ENCODE measurements at regions not wholly inside any gene's neighbourhood (a gene's known extent, or its start where the extent isn't known, plus 50 kb on each side); places are given as distances from the start of the nearest gene placed in this dataset.
"Not testable (repeated sequence)": the region's sequence is repeated elsewhere in the genome, so short reads cannot be mapped to it uniquely, and the experiment has no call there.

GRCh38 chr1:120565396-120565795, 150.6 kb downstream of the NBPF8 start:
- not testable (repeated sequence) for H3K9me3 ChIP-seq (ENCODE audit: low read length); H3K36me3 ChIP-seq (ENCODE audit: insufficient read depth, low read length); H3K27me3 ChIP-seq (ENCODE audit: insufficient read depth, low read length); H3K4me1 ChIP-seq (ENCODE audit: insufficient read depth, low read length); H2AFZ ChIP-seq (ENCODE audit: low read depth, low read length); H3K4me3 ChIP-seq (ENCODE audit: low read length)

DNA sequence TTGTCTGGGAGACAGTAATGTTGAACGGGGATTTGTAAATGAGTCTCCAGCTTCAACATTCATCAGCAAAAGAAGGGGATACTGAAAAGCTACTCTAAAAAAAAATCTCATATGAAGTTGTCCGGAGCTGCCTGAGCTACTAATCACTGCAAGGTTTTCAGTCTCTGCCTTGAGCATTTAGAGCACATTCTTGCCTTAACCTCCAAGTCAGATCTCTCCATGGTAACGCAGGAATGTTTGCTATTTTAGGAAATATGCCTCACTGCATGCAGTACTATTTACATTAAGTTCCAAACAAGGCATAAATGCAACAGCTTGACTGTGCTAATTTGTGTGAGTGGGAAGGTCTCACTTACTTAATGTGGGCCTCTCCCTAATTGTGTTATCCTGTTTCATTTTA, 152.8 kb downstream of the NBPF8 start:
- H2AFZ ChIP-seq (ENCODE audit: low read depth, low read length); H3K9me3 ChIP-seq (ENCODE audit: low read length); H3K27me3 ChIP-seq (ENCODE audit: insufficient read depth, low read length); H3K36me3 ChIP-seq (ENCODE audit: insufficient read depth, low read length); H3K4me3 ChIP-seq (ENCODE audit: low read length); H3K4me1 ChIP-seq (ENCODE audit: insufficient read depth, low read length): not testable (repeated sequence)

- H2AFZ ChIP-seq (ENCODE audit: low read depth, low read length); H3K36me3 ChIP-seq (ENCODE audit: insufficient read depth, low read length); H3K4me1 ChIP-seq (ENCODE audit: insufficient read depth, low read length); H3K27me3 ChIP-seq (ENCODE audit: insufficient read depth, low read length); H3K9me3 ChIP-seq (ENCODE audit: low read length); H3K4me3 ChIP-seq (ENCODE audit: low read length): not testable (repeated sequence)
Observed at GRCh38 chr1:120575201-120575600, 148.5 kb upstream of the NBPF26 start.

- H3K4me3 ChIP-seq (ENCODE audit: low read length); H3K27me3 ChIP-seq (ENCODE audit: insufficient read depth, low read length); H3K4me1 ChIP-seq (ENCODE audit: insufficient read depth, low read length); H2AFZ ChIP-seq (ENCODE audit: low read depth, low read length); H3K36me3 ChIP-seq (ENCODE audit: insufficient read depth, low read length); H3K9me3 ChIP-seq (ENCODE audit: low read length): not testable (repeated sequence)
Observed at GRCh38 chr1:120582135-120582534, 141.6 kb upstream of the NBPF26 start.

DNA sequence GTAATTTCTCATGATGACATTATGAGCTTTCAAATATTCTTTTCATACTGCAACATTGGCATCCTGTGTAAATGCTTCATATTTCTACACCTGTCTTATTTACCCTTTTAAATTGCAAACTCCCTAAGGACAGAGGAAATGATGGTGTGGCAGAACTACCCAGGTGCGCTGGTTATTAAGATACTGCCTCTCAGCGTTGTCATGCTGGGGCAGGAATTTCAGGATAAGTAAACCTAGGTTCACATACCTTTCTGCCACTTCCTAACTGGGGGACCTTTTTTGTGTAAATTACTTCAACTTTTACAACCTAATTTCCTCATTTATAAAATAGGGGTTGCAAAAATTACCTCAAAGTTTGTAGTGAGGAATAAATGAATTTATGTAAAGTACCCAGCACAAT, 137.7 kb upstream of the NBPF26 start:
- H3K36me3 ChIP-seq (ENCODE audit: insufficient read depth, low read length); H2AFZ ChIP-seq (ENCODE audit: low read depth, low read length); H3K9me3 ChIP-seq (ENCODE audit: low read length); H3K4me1 ChIP-seq (ENCODE audit: insufficient read depth, low read length); H3K4me3 ChIP-seq (ENCODE audit: low read length); H3K27me3 ChIP-seq (ENCODE audit: insufficient read depth, low read length): not testable (repeated sequence)

GRCh38 chr1:120588811-120589210, 134.9 kb upstream of the NBPF26 start:
- H3K9me3 ChIP-seq (ENCODE audit: low read length); H3K4me3 ChIP-seq (ENCODE audit: low read length); H2AFZ ChIP-seq (ENCODE audit: low read depth, low read length); H3K27me3 ChIP-seq (ENCODE audit: insufficient read depth, low read length); H3K36me3 ChIP-seq (ENCODE audit: insufficient read depth, low read length); H3K4me1 ChIP-seq (ENCODE audit: insufficient read depth, low read length): not testable (repeated sequence)

GRCh38 chr1:120591774-120592173, 132.0 kb upstream of the NBPF26 start:
- H2AFZ ChIP-seq (ENCODE audit: low read depth, low read length); H3K27me3 ChIP-seq (ENCODE audit: insufficient read depth, low read length); H3K4me3 ChIP-seq (ENCODE audit: low read length); H3K9me3 ChIP-seq (ENCODE audit: low read length); H3K36me3 ChIP-seq (ENCODE audit: insufficient read depth, low read length); H3K4me1 ChIP-seq (ENCODE audit: insufficient read depth, low read length): not testable (repeated sequence)

DNA sequence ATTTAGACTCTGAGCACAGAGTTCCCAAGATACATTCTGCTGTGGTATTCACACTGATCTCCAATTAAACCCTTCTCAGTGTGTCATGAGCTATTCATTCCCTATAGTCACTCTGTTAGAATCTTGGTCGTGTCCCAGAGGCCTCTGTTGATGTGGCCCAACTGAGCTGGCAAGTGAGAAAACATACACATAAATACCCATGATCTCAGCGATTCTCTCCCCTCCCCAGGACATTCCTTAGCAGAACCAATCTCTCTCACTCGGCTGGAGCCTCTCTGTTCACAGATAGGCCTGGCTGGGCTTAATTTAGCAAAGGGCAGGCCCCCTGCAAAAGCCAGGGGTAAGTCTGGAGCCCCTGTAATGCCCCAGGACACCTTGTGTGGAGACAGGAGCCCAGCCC, 130.8 kb upstream of the NBPF26 start:
- H3K4me1 ChIP-seq (ENCODE audit: insufficient read depth, low read length); H3K4me3 ChIP-seq (ENCODE audit: low read length); H2AFZ ChIP-seq (ENCODE audit: low read depth, low read length); H3K27me3 ChIP-seq (ENCODE audit: insufficient read depth, low read length); H3K9me3 ChIP-seq (ENCODE audit: low read length); H3K36me3 ChIP-seq (ENCODE audit: insufficient read depth, low read length): not testable (repeated sequence)

GRCh38 chr1:120593648-120594047, 130.1 kb upstream of the NBPF26 start:
- H3K9me3 ChIP-seq (ENCODE audit: low read length); H3K4me3 ChIP-seq (ENCODE audit: low read length); H2AFZ ChIP-seq (ENCODE audit: low read depth, low read length); H3K36me3 ChIP-seq (ENCODE audit: insufficient read depth, low read length); H3K27me3 ChIP-seq (ENCODE audit: insufficient read depth, low read length); H3K4me1 ChIP-seq (ENCODE audit: insufficient read depth, low read length): not testable (repeated sequence)

GRCh38 chr1:120598331-120598951, 125.3 kb upstream of the NBPF26 start:
- not testable (repeated sequence) for H3K4me3 ChIP-seq (ENCODE audit: low read length); H3K4me1 ChIP-seq (ENCODE audit: insufficient read depth, low read length); H3K36me3 ChIP-seq (ENCODE audit: insufficient read depth, low read length); H3K27me3 ChIP-seq (ENCODE audit: insufficient read depth, low read length); H2AFZ ChIP-seq (ENCODE audit: low read depth, low read length); H3K9me3 ChIP-seq (ENCODE audit: low read length)

- H3K36me3 ChIP-seq (ENCODE audit: insufficient read depth, low read length); H3K4me1 ChIP-seq (ENCODE audit: insufficient read depth, low read length); H3K4me3 ChIP-seq (ENCODE audit: low read length): not testable (repeated sequence)
Observed at GRCh38 chr1:120599511-120599910, 124.2 kb upstream of the NBPF26 start.

GRCh38 chr1:120600442-120601041, 123.2 kb upstream of the NBPF26 start:
- not testable (repeated sequence) for H2AFZ ChIP-seq (ENCODE audit: low read depth, low read length); H3K36me3 ChIP-seq (ENCODE audit: insufficient read depth, low read length); H3K4me3 ChIP-seq (ENCODE audit: low read length); H3K9me3 ChIP-seq (ENCODE audit: low read length); H3K27me3 ChIP-seq (ENCODE audit: insufficient read depth, low read length); H3K4me1 ChIP-seq (ENCODE audit: insufficient read depth, low read length)

More at GRCh38 chr1:120599511-120599910, 124.2 kb upstream of the NBPF26 start:
- not testable (repeated sequence) for H3K27me3 ChIP-seq (ENCODE audit: insufficient read depth, low read length); H2AFZ ChIP-seq (ENCODE audit: low read depth, low read length); H3K9me3 ChIP-seq (ENCODE audit: low read length)

- H3K4me3 ChIP-seq (ENCODE audit: low read length); H3K36me3 ChIP-seq (ENCODE audit: insufficient read depth, low read length); H3K27me3 ChIP-seq (ENCODE audit: insufficient read depth, low read length); H3K9me3 ChIP-seq (ENCODE audit: low read length); H3K4me1 ChIP-seq (ENCODE audit: insufficient read depth, low read length); H2AFZ ChIP-seq (ENCODE audit: low read depth, low read length): not testable (repeated sequence)
Observed at GRCh38 chr1:120607882-120608281, 115.9 kb upstream of the NBPF26 start.

- H3K36me3 ChIP-seq (ENCODE audit: insufficient read depth, low read length); H3K4me3 ChIP-seq (ENCODE audit: low read length); H3K9me3 ChIP-seq (ENCODE audit: low read length); H2AFZ ChIP-seq (ENCODE audit: low read depth, low read length); H3K27me3 ChIP-seq (ENCODE audit: insufficient read depth, low read length); H3K4me1 ChIP-seq (ENCODE audit: insufficient read depth, low read length): not testable (repeated sequence)
Observed at GRCh38 chr1:120608314-120609014, 115.3 kb upstream of the NBPF26 start.
